ENCODE measurements at regions not wholly inside any gene's neighbourhood (a gene's known extent, or its start where the extent isn't known, plus 50 kb on each side); places are given as distances from the start of the nearest gene placed in this dataset.
"Not testable (repeated sequence)": the region's sequence is repeated elsewhere in the genome, so short reads cannot be mapped to it uniquely, and the experiment has no call there.

DNA sequence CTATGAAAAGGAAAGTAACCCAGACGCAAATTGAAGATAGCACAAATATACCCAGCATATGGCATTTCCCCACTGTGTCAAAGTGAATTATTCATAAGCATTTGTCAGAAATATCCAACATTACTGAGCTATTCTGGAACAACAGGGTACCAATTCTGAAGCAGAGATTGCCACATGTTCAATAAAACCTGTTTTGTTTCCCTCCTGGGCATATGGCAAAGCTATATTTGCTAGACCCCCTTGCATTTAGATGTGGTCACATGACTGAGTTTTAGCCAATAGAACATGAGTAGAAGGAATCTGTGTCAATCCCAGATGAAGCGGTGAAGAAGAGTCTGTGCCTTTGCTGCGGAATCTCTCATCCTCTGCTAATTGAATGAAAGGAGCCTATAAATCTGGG, 296.4 kb upstream of the DLGAP1 start:
- no peaks in the 10 kb centered on the region for H3K4me1 ChIP-seq (ENCODE audit: insufficient read depth, low read length)

GRCh38 chr18:4750393-4751346, 295.6 kb upstream of the DLGAP1 start:
- Histone ChIP-seq H3K4me3 (ENCODE audit: low read length) (no peak overlapping the region), H3K4me1 (ENCODE audit: insufficient read depth, low read length) (no peaks in the 10 kb centered on the region), H3K27ac (ENCODE audit: low read length) (no peak overlapping the region), H3K9ac (ENCODE audit: low read depth, low read length) (no peak overlapping the region), H3K36me3 (ENCODE audit: insufficient read depth, low read depth, low read length) (no peaks in the 10 kb centered on the region), H3K27me3 (ENCODE audit: insufficient read depth, low read length) (no peaks in the 10 kb centered on the region), H3K9me3 (ENCODE audit: insufficient read depth, low read depth, low read length) (no peaks in the 10 kb centered on the region; the same call in 1 of the 2 replicates)

More for the DNA sequence above, 296.4 kb upstream of the DLGAP1 start:
- Histone ChIP-seq H3K27me3 (ENCODE audit: insufficient read depth, low read length) (no peaks in the 10 kb centered on the region), H3K36me3 (ENCODE audit: insufficient read depth, low read depth, low read length) (no peaks in the 10 kb centered on the region), H3K9ac (ENCODE audit: low read depth, low read length) (no peak overlapping the region), H3K27ac (ENCODE audit: low read length) (no peak overlapping the region), H3K9me3 (ENCODE audit: insufficient read depth, low read depth, low read length) (no peaks in the 10 kb centered on the region; the same call in 1 of the 2 replicates), H3K4me3 (ENCODE audit: low read length) (no peak overlapping the region)

DNA sequence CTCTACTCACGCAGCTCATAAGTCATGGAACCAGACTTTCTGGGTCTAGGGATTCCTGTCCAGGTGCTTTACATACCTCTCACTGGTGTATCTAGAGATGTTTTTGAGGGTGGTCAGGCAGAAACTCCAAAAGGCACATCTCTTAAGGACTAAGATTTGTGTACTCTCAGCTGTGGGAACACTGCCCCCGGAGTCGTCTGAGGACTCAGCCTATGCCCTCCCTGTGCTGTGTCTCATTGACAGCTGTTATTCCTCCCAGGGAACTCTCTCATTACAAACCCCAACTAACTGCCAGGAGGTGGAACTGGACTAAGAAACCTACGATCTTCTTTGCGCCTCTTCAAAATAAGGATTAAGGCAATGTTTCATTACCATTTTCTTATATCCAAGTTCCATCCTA, 293.9 kb upstream of the DLGAP1 start:
- Histone ChIP-seq H3K36me3 (ENCODE audit: insufficient read depth, low read depth, low read length) (no peaks in the 10 kb centered on the region), H3K27me3 (ENCODE audit: insufficient read depth, low read length) (no peaks in the 10 kb centered on the region), H3K9me3 (ENCODE audit: insufficient read depth, low read depth, low read length) (no peaks in the 10 kb centered on the region; the same call in 1 of the 2 replicates), H3K9ac (ENCODE audit: low read depth, low read length) (no peak overlapping the region), H3K4me3 (ENCODE audit: low read length) (no peak overlapping the region), H3K27ac (ENCODE audit: low read length) (no peak overlapping the region), H3K4me1 (ENCODE audit: insufficient read depth, low read length) (no peaks in the 10 kb centered on the region)

GRCh38 chr18:4734903-4735302, 279.8 kb upstream of the DLGAP1 start:
- H3K4me3 ChIP-seq (ENCODE audit: low read length), result no peak overlapping the region

GRCh38 chr18:4734021-4734420, 278.9 kb upstream of the DLGAP1 start:
- no peak overlapping the region for H3K27ac ChIP-seq (ENCODE audit: low read length)
- no peaks in the 10 kb centered on the region for H3K4me1 ChIP-seq (ENCODE audit: insufficient read depth, low read length)
- H3K4me3 ChIP-seq (ENCODE audit: low read length), result no peak overlapping the region
- no peak overlapping the region for H3K9ac ChIP-seq (ENCODE audit: low read depth, low read length)
- H3K9me3 ChIP-seq (ENCODE audit: insufficient read depth, low read depth, low read length), result no peaks in the 10 kb centered on the region
- no peaks in the 10 kb centered on the region for H3K27me3 ChIP-seq (ENCODE audit: insufficient read depth, low read length)
- H3K36me3 ChIP-seq (ENCODE audit: insufficient read depth, low read depth, low read length), result no peaks in the 10 kb centered on the region

More at GRCh38 chr18:4734903-4735302, 279.8 kb upstream of the DLGAP1 start:
- Histone ChIP-seq H3K9ac (ENCODE audit: low read depth, low read length) (no peak overlapping the region), H3K4me1 (ENCODE audit: insufficient read depth, low read length) (no peaks in the 10 kb centered on the region), H3K9me3 (ENCODE audit: insufficient read depth, low read depth, low read length) (no peaks in the 10 kb centered on the region), H3K27ac (ENCODE audit: low read length) (no peak overlapping the region), H3K27me3 (ENCODE audit: insufficient read depth, low read length) (no peaks in the 10 kb centered on the region), H3K36me3 (ENCODE audit: insufficient read depth, low read depth, low read length) (no peaks in the 10 kb centered on the region)

GRCh38 chr18:4721545-4721944, 266.4 kb upstream of the DLGAP1 start:
- Histone ChIP-seq H3K4me1 (ENCODE audit: insufficient read depth, low read length) (peaks cover 4% of the 10 kb centered on the region; the same call in 1 of the 2 replicates), H3K27me3 (ENCODE audit: insufficient read depth, low read length) (no peaks in the 10 kb centered on the region), H3K27ac (ENCODE audit: low read length) (no peak overlapping the region)

DNA sequence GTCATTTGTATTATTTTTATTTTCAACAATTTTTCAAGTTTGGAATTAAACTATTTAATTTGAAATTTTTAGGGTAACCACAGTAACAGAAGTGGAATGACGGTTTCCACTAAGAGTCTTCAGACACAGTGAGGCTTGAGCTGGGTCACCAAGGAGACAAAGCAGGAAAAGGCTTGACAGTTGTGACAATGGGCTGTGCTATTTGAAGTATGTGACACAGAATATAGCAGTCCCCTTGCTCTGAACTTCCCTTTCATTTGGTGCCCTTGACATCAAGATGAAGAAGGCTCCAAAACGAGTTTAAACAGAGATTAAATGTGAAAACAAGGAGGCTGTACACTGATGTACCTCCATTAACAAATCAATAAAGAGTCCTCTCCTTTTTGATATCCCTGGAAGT, 265.4 kb upstream of the DLGAP1 start:
- Histone ChIP-seq H3K27ac (ENCODE audit: low read length) (no peak overlapping the region), H3K4me3 (ENCODE audit: low read length) (no peak overlapping the region), H3K27me3 (ENCODE audit: insufficient read depth, low read length) (no peaks in the 10 kb centered on the region), H3K36me3 (ENCODE audit: insufficient read depth, low read depth, low read length) (no peaks in the 10 kb centered on the region), H3K9me3 (ENCODE audit: insufficient read depth, low read depth, low read length) (no peaks in the 10 kb centered on the region), H3K9ac (ENCODE audit: low read depth, low read length) (no peak overlapping the region), H3K4me1 (ENCODE audit: insufficient read depth, low read length) (peaks cover 4% of the 10 kb centered on the region; the same call in 1 of the 2 replicates)

More at GRCh38 chr18:4721545-4721944, 266.4 kb upstream of the DLGAP1 start:
- H3K4me3 ChIP-seq (ENCODE audit: low read length), result no peak overlapping the region
- no peak overlapping the region for H3K9ac ChIP-seq (ENCODE audit: low read depth, low read length)
- no peaks in the 10 kb centered on the region for H3K9me3 ChIP-seq (ENCODE audit: insufficient read depth, low read depth, low read length)
- H3K36me3 ChIP-seq (ENCODE audit: insufficient read depth, low read depth, low read length), result no peaks in the 10 kb centered on the region

- no peaks in the 10 kb centered on the region for H3K9me3 ChIP-seq (ENCODE audit: insufficient read depth, low read depth, low read length)
Measured at GRCh38 chr18:4705894-4706293, 250.8 kb upstream of the DLGAP1 start.

GRCh38 chr18:4704781-4705180, 249.7 kb upstream of the DLGAP1 start:
- no peaks in the 10 kb centered on the region for H3K4me1 ChIP-seq (ENCODE audit: insufficient read depth, low read length)
- no peak overlapping the region for H3K9ac ChIP-seq (ENCODE audit: low read depth, low read length)
- no peaks in the 10 kb centered on the region for H3K36me3 ChIP-seq (ENCODE audit: insufficient read depth, low read depth, low read length)
- H3K4me3 ChIP-seq (ENCODE audit: low read length), result no peak overlapping the region
- H3K27ac ChIP-seq (ENCODE audit: low read length), result no peak overlapping the region
- H3K27me3 ChIP-seq (ENCODE audit: insufficient read depth, low read length), result no peaks in the 10 kb centered on the region
- H3K9me3 ChIP-seq (ENCODE audit: insufficient read depth, low read depth, low read length), result no peaks in the 10 kb centered on the region

More at GRCh38 chr18:4705894-4706293, 250.8 kb upstream of the DLGAP1 start:
- H3K27me3 ChIP-seq (ENCODE audit: insufficient read depth, low read length), result no peaks in the 10 kb centered on the region
- H3K36me3 ChIP-seq (ENCODE audit: insufficient read depth, low read depth, low read length), result no peaks in the 10 kb centered on the region
- no peak overlapping the region for H3K4me3 ChIP-seq (ENCODE audit: low read length)
- no peaks in the 10 kb centered on the region for H3K4me1 ChIP-seq (ENCODE audit: insufficient read depth, low read length)
- H3K27ac ChIP-seq (ENCODE audit: low read length), result no peak overlapping the region
- H3K9ac ChIP-seq (ENCODE audit: low read depth, low read length), result no peak overlapping the region

- Histone ChIP-seq H3K36me3 (ENCODE audit: insufficient read depth, low read depth, low read length) (no peaks in the 10 kb centered on the region), H3K4me3 (ENCODE audit: low read length) (no peak overlapping the region), H3K9ac (ENCODE audit: low read depth, low read length) (no peak overlapping the region), H3K4me1 (ENCODE audit: insufficient read depth, low read length) (no peaks in the 10 kb centered on the region), H3K9me3 (ENCODE audit: insufficient read depth, low read depth, low read length) (no peaks in the 10 kb centered on the region), H3K27me3 (ENCODE audit: insufficient read depth, low read length) (no peaks in the 10 kb centered on the region), H3K27ac (ENCODE audit: low read length) (no peak overlapping the region)
Measured at GRCh38 chr18:4691836-4692235, 236.7 kb upstream of the DLGAP1 start.

DNA sequence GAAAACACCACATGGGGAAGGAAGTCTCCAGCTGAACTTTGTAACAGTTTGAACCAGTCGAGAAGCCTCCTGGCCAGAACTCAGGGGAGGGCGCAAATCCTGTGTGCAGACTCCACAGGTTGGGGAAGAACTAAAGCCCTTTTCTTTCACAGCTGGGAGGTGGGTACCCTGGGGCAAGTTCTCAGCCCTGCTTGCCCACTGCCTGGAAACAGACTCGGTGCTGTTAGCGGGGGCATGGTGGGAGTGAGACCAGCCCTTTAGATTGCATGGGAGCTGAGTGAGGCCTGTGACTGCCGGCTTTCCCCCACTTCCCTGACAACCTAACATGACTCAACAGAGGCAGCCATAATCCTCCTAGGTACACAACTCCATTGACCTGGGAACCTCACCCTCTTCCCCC, 223.6 kb upstream of the DLGAP1 start:
- H3K36me3 ChIP-seq (ENCODE audit: insufficient read depth, low read depth, low read length); H3K9ac ChIP-seq (ENCODE audit: low read depth, low read length); H3K9me3 ChIP-seq (ENCODE audit: insufficient read depth, low read depth, low read length); H3K27ac ChIP-seq (ENCODE audit: low read length); H3K4me1 ChIP-seq (ENCODE audit: insufficient read depth, low read length); H3K27me3 ChIP-seq (ENCODE audit: insufficient read depth, low read length); H3K4me3 ChIP-seq (ENCODE audit: low read length): not testable (repeated sequence)

DNA sequence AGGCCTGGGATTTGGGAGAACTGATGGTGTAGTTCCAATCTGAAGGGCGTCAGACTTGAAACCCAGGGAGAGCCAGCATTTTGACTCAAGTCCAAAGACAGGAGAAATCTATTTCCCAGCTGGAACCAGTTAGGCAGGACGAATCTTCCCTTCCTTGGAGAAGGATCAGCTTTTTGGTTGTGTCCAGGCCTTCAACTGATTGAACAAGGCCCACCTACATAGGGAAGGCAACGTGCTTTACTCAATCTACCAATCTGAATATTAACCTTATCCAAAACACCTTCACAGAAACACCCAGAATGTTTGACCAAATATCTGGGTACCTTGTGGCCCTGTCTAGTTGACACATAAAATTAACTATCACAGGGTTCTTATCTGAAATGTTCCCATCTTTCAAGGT, 221.9 kb upstream of the DLGAP1 start:
- Histone ChIP-seq H3K27ac (ENCODE audit: low read length) (no peak overlapping the region), H3K27me3 (ENCODE audit: insufficient read depth, low read length) (no peaks in the 10 kb centered on the region), H3K9ac (ENCODE audit: low read depth, low read length) (no peak overlapping the region), H3K36me3 (ENCODE audit: insufficient read depth, low read depth, low read length) (no peaks in the 10 kb centered on the region), H3K4me3 (ENCODE audit: low read length) (no peak overlapping the region), H3K4me1 (ENCODE audit: insufficient read depth, low read length) (no peaks in the 10 kb centered on the region), H3K9me3 (ENCODE audit: insufficient read depth, low read depth, low read length) (no peaks in the 10 kb centered on the region)

All from iPS-20b (cell line).